Stomach (tissue), 8 donors: ENCODE measurements at regions not wholly inside any gene's neighbourhood (a gene's known extent, or its start where the extent isn't known, plus 50 kb on each side); places are given as distances from the start of the nearest gene placed in this dataset.
A peak's percentile ranks its signal among the peaks of the same experiment; 100 is the strongest.

Source experiments
- DNase-seq, 2 donors: peaks; one replicate each; pipeline versions ENCODE4 v3.0.0 to v3.0.0-alpha.2; 2013 to 2019
- H3K27ac ChIP-seq, 5 donors: fragments of 200-600 bp in 4 of 5; sonication (generic) in 4 of 5; one replicate each; pipeline ENCODE4 v1.5.1; 2013 to 2019; ENCODE audit warnings: mild to moderate bottlenecking in 1 of 5, moderate library complexity in 1 of 5
- H3K27me3 ChIP-seq, 3 donors: fragments of 200-600 bp; sonication (generic); one replicate each; pipeline ENCODE4 v1.5.1; 2017 to 2019; ENCODE audit warnings: mixed run types in 1 of 3
- H3K36me3 ChIP-seq, 4 donors: fragments of 200-600 bp; sonication (generic); 1 replicate in 3 of 4; 2 replicates in 1 of 4; pipeline ENCODE4 v1.5.1; 2016 to 2019
- H3K4me1 ChIP-seq, 4 donors: fragments of 200-600 bp; sonication (generic); one replicate each; pipeline ENCODE4 v1.5.1; 2016 to 2019
- H3K4me3 ChIP-seq, 4 donors: fragments of 200-600 bp; sonication (generic) in 3 of 4; one replicate each; pipeline ENCODE4 v1.5.1; 2016 to 2019; ENCODE audit warnings: mild to moderate bottlenecking in 1 of 4
- H3K9me3 ChIP-seq, 4 donors: fragments of 200-600 bp; sonication (generic); one replicate each; pipeline ENCODE4 v1.5.1; 2016 to 2019
- CTCF ChIP-seq, 7 experiments: fragments of 450-650 bp in 4 of 7; fragments of 200-600 bp in 3 of 7; sonication (generic) in 3 of 7; IDR thresholded peaks; one replicate each; pipeline ENCODE4 v1.5.1; 2016 to 2019; ENCODE audit warnings: antibody characterized with exemption in 7 of 7, control low read depth in 2 of 7, mild to moderate bottlenecking in 1 of 7
- EP300 ChIP-seq: sonication (generic); formaldehyde crosslinking; IDR thresholded peaks from one replicate; pipeline ENCODE4 v1.6.1; 2017; ENCODE audit warnings: antibody characterized with exemption
- POLR2A ChIP-seq, 4 donors: fragments of 450-650 bp; IDR thresholded peaks; one replicate each; pipeline ENCODE4 v1.6.1; 2016; ENCODE audit warnings: antibody characterized with exemption in 4 of 4, control low read depth in 2 of 4, mild to moderate bottlenecking in 1 of 4, moderate library complexity in 1 of 4
- POLR2AphosphoS5 ChIP-seq, 3 donors: sonication (generic); formaldehyde crosslinking; IDR thresholded peaks; one replicate each; pipeline ENCODE4 v1.6.1; 2016; ENCODE audit warnings: antibody characterized with exemption in 3 of 3
- WGBS, 5 donors: extraction: QIAGEN DNeasy Blood & Tissue Kit in 3 of 5; methylation state at CpG; one replicate each; pipeline versions ENCODE4 v1.1.5 to v1.1.7; 2013 to 2018; 5-methylcytosine and 5-hydroxymethylcytosine counted together
- intact Hi-C: fragments of 100-400 bp; cut with DNase I; formaldehyde crosslinking; loops from one replicate; pipeline ENCODE4 v1.15.1; 2023; ENCODE audit warnings: low total_unique reads
- donor health status: healthy with polysubstance abuse.
- donor health status: Bipolar disorder and iron deficiency.
- donor health status: healthy.

GRCh38 chr2:188833331-188833730, 140.8 kb upstream of the COL3A1 start:
- H3K4me3 ChIP-seq: no peak overlapping the region
- no peak for DNase-seq
- H3K4me1 ChIP-seq: no peaks in the 10 kb centered on the region
- intact Hi-C loops: no loop called here
- H3K27me3 ChIP-seq: no peaks in the 10 kb centered on the region
- TF ChIP-seq POLR2AphosphoS5 (IDR thresholded peaks at IDR 0.05) (no peak), POLR2A (IDR thresholded peaks at IDR 0.05) (no peak), CTCF (IDR thresholded peaks at IDR 0.05) (no peak), EP300 (no peak)
- no peak overlapping the region for H3K27ac ChIP-seq
- H3K9me3 ChIP-seq: peaks cover 0 to 18% (median 5%) of the 10 kb centered on the region in 4 donors
- H3K36me3 ChIP-seq: no peaks in the 10 kb centered on the region

DNA sequence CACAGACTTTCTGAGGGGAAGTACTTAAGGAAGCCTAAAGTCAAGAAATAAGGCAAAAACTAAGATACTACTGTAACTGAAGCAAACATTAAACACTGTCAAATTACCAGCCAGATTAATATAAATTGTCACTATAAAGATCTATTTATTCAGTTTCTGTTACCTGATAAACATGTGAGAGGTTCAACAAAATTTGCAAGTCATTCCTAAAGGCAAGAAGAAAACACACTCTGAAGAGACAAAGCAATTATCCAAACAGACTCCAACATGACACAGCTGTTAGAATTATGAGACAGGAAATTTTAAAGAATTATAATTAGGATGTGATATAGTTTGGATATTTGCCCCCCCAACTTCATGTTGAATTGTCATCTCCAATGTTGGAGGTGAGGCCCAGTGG, 140.4 kb upstream of the COL3A1 start:
- no peak overlapping the region for H3K4me3 ChIP-seq
- intact Hi-C loops: no loop called here
- H3K27ac ChIP-seq: no peak overlapping the region
- no peaks in the 10 kb centered on the region for H3K36me3 ChIP-seq
- H3K27me3 ChIP-seq: no peaks in the 10 kb centered on the region
- DNase-seq: no peak
- no peaks in the 10 kb centered on the region for H3K4me1 ChIP-seq
- TF ChIP-seq CTCF (IDR thresholded peaks at IDR 0.05): no peak
- TF ChIP-seq EP300: no peak
- no peak for TF ChIP-seq POLR2AphosphoS5 (IDR thresholded peaks at IDR 0.05)
- no peak for TF ChIP-seq POLR2A (IDR thresholded peaks at IDR 0.05)
- peaks cover 0 to 23% (median 7%) of the 10 kb centered on the region in 4 donors for H3K9me3 ChIP-seq

DNA sequence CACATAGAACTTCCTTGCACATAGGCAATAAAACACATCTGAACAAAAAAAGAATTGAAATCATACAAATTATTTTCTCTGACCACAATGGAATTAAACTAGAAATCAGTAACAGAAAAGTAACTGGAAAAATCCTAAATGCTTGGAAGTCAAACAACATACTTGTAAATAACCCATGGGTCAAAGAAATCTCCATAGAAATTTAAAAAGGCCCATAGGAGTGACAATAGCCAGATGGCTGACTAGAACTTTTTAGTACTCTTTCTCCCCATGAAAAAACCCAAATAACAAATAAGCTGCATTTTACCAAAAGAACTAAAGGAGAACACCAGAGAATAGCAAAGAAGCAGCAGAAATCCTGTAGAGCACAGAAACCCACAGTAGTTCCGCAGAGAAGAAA, 139.2 kb upstream of the COL3A1 start:
- peak in 1 of 2 donors; percentile 29 for DNase-seq
- Histone ChIP-seq H3K4me3 (no peak overlapping the region), H3K36me3 (no peaks in the 10 kb centered on the region), H3K27ac (no peak overlapping the region), H3K4me1 (no peaks in the 10 kb centered on the region), H3K9me3 (peaks cover 0 to 26% (median 11%) of the 10 kb centered on the region in 4 donors), H3K27me3 (no peaks in the 10 kb centered on the region)
- intact Hi-C loops: no loop called here
- 0 to 59% (median 2%) methylated on average over 1 of the region's 1 CpG for WGBS, 5 donors
- TF ChIP-seq EP300 (no peak), POLR2AphosphoS5 (IDR thresholded peaks at IDR 0.05) (no peak), POLR2A (IDR thresholded peaks at IDR 0.05) (no peak), CTCF (IDR thresholded peaks at IDR 0.05) (no peak)

GRCh38 chr2:188835821-188836220, 138.4 kb upstream of the COL3A1 start:
- no peak for DNase-seq
- no peak for TF ChIP-seq CTCF (IDR thresholded peaks at IDR 0.05)
- no peak for TF ChIP-seq POLR2AphosphoS5 (IDR thresholded peaks at IDR 0.05)
- TF ChIP-seq EP300: no peak
- Histone ChIP-seq H3K27ac (no peak overlapping the region), H3K27me3 (no peaks in the 10 kb centered on the region), H3K4me3 (no peak overlapping the region), H3K9me3 (peaks cover 0 to 24% (median 15%) of the 10 kb centered on the region in 4 donors), H3K4me1 (no peaks in the 10 kb centered on the region), H3K36me3 (no peaks in the 10 kb centered on the region)
- WGBS, 5 donors: 85 to 100% (median 95%) methylated on average over 2 of the region's 2 CpGs
- intact Hi-C loops: no loop called here

DNA sequence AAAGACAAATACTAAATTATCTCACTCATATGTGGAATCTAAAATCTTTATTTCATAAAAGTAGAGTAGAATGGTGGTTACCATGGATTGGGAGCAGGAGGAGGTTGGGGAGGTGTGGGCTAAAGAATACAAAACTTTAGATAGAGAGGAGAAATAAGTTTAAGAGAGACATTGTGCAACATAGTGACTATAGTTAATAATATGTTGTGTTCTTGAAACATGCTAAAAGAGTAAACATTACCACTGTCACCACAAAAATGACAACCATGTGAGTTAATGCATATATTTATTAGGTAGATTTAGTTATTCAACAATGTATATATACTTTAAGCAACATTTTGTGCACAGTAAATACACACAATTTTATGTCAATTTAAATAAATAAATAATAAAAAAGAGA, 128.5 kb upstream of the COL3A1 start:
- Histone ChIP-seq H3K27me3 (no peaks in the 10 kb centered on the region), H3K9me3 (peaks cover 0 to 15% (median 6%) of the 10 kb centered on the region in 4 donors), H3K4me3 (no peak overlapping the region), H3K36me3 (no peaks in the 10 kb centered on the region), H3K27ac (no peak overlapping the region), H3K4me1 (no peaks in the 10 kb centered on the region)
- intact Hi-C loops: no loop called here
- TF ChIP-seq POLR2A (IDR thresholded peaks at IDR 0.05): no peak
- TF ChIP-seq POLR2AphosphoS5 (IDR thresholded peaks at IDR 0.05): no peak
- no peak for TF ChIP-seq CTCF (IDR thresholded peaks at IDR 0.05)
- no peak for TF ChIP-seq EP300
- no peak for DNase-seq
